ENCODE measurements at regions not wholly inside any gene's neighbourhood (a gene's known extent, or its start where the extent isn't known, plus 50 kb on each side); places are given as distances from the start of the nearest gene placed in this dataset.
A peak's percentile ranks its signal among the peaks of the same experiment; 100 is the strongest.

DNA sequence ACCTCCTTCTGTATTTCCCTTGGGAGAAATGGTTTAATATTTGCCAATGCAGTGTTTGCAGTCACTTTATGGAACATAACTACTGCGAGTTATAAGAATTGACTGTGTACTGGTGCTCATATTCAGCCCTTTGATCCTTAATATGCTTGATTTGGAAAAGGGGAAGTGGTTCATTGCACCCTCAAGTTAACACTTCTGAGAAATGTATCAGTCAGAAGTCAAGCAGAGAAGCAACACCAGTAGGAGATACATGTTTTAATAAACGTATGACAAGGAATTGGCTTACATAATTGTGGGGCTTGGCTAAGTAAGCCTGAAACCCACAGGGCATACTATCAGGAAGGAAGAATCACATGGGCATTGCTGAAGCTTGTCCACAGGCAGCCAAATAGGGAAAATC is 131.0 kb upstream of the SPRY4 start:
- Mint-ChIP-seq H3K4me1 (ENCODE audit: unreplicated experiment) (peaks cover 12% of the 10 kb centered on the region), H3K27ac (no peak overlapping the region), H3K9me3 (no peaks in the 10 kb centered on the region), H3K4me3 (no peak overlapping the region), H3K36me3 (no peaks in the 10 kb centered on the region), H3K27me3 (no peaks in the 10 kb centered on the region)
- no peak for DNase-seq (ENCODE audit: extremely low spot score, unreplicated experiment)
- TF ChIP-seq, protein P1, sequence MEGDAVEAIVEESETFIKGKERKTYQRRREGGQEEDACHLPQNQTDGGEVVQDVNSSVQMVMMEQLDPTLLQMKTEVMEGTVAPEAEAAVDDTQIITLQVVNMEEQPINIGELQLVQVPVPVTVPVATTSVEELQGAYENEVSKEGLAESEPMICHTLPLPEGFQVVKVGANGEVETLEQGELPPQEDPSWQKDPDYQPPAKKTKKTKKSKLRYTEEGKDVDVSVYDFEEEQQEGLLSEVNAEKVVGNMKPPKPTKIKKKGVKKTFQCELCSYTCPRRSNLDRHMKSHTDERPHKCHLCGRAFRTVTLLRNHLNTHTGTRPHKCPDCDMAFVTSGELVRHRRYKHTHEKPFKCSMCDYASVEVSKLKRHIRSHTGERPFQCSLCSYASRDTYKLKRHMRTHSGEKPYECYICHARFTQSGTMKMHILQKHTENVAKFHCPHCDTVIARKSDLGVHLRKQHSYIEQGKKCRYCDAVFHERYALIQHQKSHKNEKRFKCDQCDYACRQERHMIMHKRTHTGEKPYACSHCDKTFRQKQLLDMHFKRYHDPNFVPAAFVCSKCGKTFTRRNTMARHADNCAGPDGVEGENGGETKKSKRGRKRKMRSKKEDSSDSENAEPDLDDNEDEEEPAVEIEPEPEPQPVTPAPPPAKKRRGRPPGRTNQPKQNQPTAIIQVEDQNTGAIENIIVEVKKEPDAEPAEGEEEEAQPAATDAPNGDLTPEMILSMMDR (conservative IDR thresholded peaks at IDR 0.05) = no peak

GRCh38 chr5:142453932-142454331 is 129.1 kb upstream of the SPRY4 start:
- no peak for DNase-seq (ENCODE audit: extremely low spot score, unreplicated experiment)
- Mint-ChIP-seq H3K9me3 (no peaks in the 10 kb centered on the region), H3K4me3 (no peak overlapping the region), H3K27ac (no peak overlapping the region), H3K27me3 (no peaks in the 10 kb centered on the region), H3K4me1 (ENCODE audit: unreplicated experiment) (peaks cover 12% of the 10 kb centered on the region), H3K36me3 (no peaks in the 10 kb centered on the region)
- TF ChIP-seq, protein P1 (conservative IDR thresholded peaks at IDR 0.05) = no peak

- TF ChIP-seq, protein P1 (conservative IDR thresholded peaks at IDR 0.05) = no peak
- DNase-seq (ENCODE audit: extremely low spot score, unreplicated experiment) = no peak
- no peak overlapping the region for H3K4me3 Mint-ChIP-seq
- no peak overlapping the region for H3K27ac Mint-ChIP-seq
- H3K9me3 Mint-ChIP-seq = no peaks in the 10 kb centered on the region
- no peaks in the 10 kb centered on the region for H3K36me3 Mint-ChIP-seq
- H3K4me1 Mint-ChIP-seq (ENCODE audit: unreplicated experiment) = peaks cover 18% of the 10 kb centered on the region
- no peaks in the 10 kb centered on the region for H3K27me3 Mint-ChIP-seq
Measured at GRCh38 chr5:142450419-142450818, 125.6 kb upstream of the SPRY4 start.

DNA sequence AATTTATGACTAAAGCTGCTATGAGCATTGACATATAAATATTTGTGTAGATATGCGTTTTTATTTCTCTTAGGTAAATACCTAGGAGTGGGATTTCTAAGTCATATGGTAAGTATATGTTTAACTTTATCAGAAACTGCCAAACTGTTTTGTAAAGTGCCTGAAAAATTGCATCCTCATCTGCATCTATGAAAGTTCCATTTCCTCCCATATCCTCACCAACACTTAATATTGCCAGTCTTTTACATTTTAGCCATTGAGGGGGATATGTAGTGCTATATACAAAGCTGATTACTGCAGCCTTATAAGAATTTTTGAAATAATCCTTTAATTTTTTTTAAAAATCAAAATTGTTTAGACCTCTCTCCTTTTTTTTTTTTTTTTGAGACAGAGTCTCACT is 123.1 kb upstream of the SPRY4 start:
- TF ChIP-seq, protein P1 (conservative IDR thresholded peaks at IDR 0.05) = no peak
- no peaks in the 10 kb centered on the region for H3K9me3 Mint-ChIP-seq
- no peak for DNase-seq (ENCODE audit: extremely low spot score, unreplicated experiment)
- H3K4me1 Mint-ChIP-seq (ENCODE audit: unreplicated experiment) = peaks cover 12% of the 10 kb centered on the region
- H3K4me3 Mint-ChIP-seq = no peak overlapping the region
- no peaks in the 10 kb centered on the region for H3K36me3 Mint-ChIP-seq
- H3K27me3 Mint-ChIP-seq = no peaks in the 10 kb centered on the region
- no peak overlapping the region for H3K27ac Mint-ChIP-seq

GRCh38 chr5:142446960-142447279 is 122.1 kb upstream of the SPRY4 start:
- no peak for DNase-seq (ENCODE audit: extremely low spot score, unreplicated experiment)
- H3K27me3 Mint-ChIP-seq = no peaks in the 10 kb centered on the region
- H3K9me3 Mint-ChIP-seq = no peaks in the 10 kb centered on the region
- H3K4me1 Mint-ChIP-seq (ENCODE audit: unreplicated experiment) = peaks cover 11% of the 10 kb centered on the region
- TF ChIP-seq, protein P1 (conservative IDR thresholded peaks at IDR 0.05) = no peak
- no peaks in the 10 kb centered on the region for H3K36me3 Mint-ChIP-seq
- H3K4me3 Mint-ChIP-seq = no peak overlapping the region
- H3K27ac Mint-ChIP-seq = peak overlapping the region; percentile 64

Measured in type B pancreatic cell (in vitro differentiated cells).